HFFc6 (cell line): ENCODE measurements at regions not wholly inside any gene's neighbourhood (a gene's known extent, or its start where the extent isn't known, plus 50 kb on each side); places are given as distances from the start of the nearest gene placed in this dataset.

ENCODE experiments used
- DNase-seq: peaks from one replicate; pipeline ENCODE4 v3.0.0-alpha.2; 2018
- H3K27ac Mint-ChIP-seq: 2 replicates; pipeline ENCODE4 v1.8.0; 2020; ENCODE audit warnings: mild to moderate bottlenecking, mixed read lengths
- H3K27me3 Mint-ChIP-seq: 2 replicates; pipeline ENCODE4 v1.8.0; 2021; ENCODE audit warnings: mild to moderate bottlenecking, moderate library complexity, mixed read lengths; ENCODE audit not compliant: insufficient read depth
- H3K36me3 Mint-ChIP-seq: 2 replicates; pipeline ENCODE4 v1.8.0; 2021; ENCODE audit warnings: low read depth, mixed read lengths
- H3K4me1 Mint-ChIP-seq: 2 replicates; pipeline ENCODE4 v1.8.0; 2020; ENCODE audit warnings: low read depth, mixed read lengths
- H3K4me3 Mint-ChIP-seq: 2 replicates; pipeline ENCODE4 v1.8.0; 2020; ENCODE audit warnings: mild to moderate bottlenecking, moderate library complexity, mixed read lengths
- H3K9me3 Mint-ChIP-seq: 2 replicates; pipeline ENCODE4 v1.8.0; 2020; ENCODE audit warnings: mild to moderate bottlenecking, mixed read lengths
- TF ChIP-seq, protein P1 (sequence below): fragments of 200-600 bp; sonication (generic); IDR thresholded peaks from 2 replicates; pipeline ENCODE4 v1.5.0; 2021; ENCODE audit warnings: antibody characterized with exemption, mild to moderate bottlenecking

DNA sequence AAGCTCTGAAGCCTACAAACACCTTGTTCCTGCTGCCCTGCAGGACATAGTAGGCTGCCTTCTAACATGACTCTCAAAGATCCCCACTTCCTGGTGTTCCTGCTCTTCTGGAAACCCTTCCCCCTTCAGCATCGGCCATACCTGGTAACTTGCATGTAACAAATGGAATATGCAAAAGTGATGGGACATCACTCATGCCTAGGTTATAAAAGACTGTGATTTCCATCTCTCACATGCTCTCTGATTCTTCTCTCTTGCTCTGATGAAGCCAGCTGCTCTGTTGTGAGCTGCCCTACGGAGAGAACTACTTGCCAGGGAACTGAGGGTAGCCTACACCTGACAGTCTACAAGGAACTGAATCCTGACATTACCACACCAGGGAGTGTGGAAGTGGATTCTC, 72.9 kb upstream of the IRX6 start:
- Mint-ChIP-seq H3K4me3 (no peak overlapping the region), H3K27ac (no peak overlapping the region), H3K27me3 (no peaks in the 10 kb centered on the region), H3K9me3 (peaks cover 10% of the 10 kb centered on the region), H3K36me3 (no peaks in the 10 kb centered on the region), H3K4me1 (no peaks in the 10 kb centered on the region)
- TF ChIP-seq, protein P1, sequence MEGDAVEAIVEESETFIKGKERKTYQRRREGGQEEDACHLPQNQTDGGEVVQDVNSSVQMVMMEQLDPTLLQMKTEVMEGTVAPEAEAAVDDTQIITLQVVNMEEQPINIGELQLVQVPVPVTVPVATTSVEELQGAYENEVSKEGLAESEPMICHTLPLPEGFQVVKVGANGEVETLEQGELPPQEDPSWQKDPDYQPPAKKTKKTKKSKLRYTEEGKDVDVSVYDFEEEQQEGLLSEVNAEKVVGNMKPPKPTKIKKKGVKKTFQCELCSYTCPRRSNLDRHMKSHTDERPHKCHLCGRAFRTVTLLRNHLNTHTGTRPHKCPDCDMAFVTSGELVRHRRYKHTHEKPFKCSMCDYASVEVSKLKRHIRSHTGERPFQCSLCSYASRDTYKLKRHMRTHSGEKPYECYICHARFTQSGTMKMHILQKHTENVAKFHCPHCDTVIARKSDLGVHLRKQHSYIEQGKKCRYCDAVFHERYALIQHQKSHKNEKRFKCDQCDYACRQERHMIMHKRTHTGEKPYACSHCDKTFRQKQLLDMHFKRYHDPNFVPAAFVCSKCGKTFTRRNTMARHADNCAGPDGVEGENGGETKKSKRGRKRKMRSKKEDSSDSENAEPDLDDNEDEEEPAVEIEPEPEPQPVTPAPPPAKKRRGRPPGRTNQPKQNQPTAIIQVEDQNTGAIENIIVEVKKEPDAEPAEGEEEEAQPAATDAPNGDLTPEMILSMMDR: no peak
- no peak for DNase-seq

DNA sequence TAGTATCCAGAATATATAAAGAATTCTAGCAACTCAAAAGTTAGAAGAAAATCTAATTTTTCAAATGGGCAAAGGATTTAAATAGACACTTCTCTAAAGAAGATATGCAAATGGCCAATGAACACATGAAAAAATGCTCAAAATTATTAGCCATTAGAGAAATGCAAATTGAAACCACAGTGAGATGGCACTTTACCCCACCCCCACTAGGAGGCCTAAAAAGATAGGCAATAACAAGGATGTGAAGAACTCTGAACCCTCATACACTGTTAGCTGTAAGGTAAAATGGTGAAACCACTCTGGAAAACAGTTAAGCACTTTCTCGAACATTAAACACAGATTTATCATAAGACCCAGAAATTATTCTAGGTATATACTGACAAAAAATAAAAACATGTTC, 71.4 kb upstream of the IRX6 start:
- DNase-seq: no peak
- no peaks in the 10 kb centered on the region for H3K36me3 Mint-ChIP-seq
- H3K27me3 Mint-ChIP-seq: no peaks in the 10 kb centered on the region
- no peaks in the 10 kb centered on the region for H3K4me1 Mint-ChIP-seq
- no peak overlapping the region for H3K27ac Mint-ChIP-seq
- TF ChIP-seq, protein P1: peak; percentile 16; the same call in 1 of the 2 replicates
- H3K4me3 Mint-ChIP-seq: no peak overlapping the region
- H3K9me3 Mint-ChIP-seq: peaks cover 10% of the 10 kb centered on the region

DNA sequence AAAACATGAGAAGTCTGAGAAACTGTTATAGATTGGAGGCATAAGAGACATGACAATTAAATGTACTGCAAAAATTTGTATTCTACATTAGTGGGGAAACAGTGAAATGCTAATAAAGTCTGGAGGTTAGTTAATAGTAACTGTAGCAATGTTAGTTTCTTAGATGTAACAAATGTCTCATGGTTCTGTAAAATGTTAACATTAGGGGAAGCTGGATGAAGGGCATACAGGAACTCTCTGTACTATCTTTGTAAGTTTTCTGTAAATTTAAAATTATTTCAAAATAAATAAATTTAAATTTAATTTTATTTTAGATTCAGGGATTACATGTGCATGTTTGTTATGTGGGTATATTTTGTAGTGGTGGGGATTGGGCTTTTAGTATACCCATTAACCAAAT, 70.0 kb upstream of the IRX6 start:
- TF ChIP-seq, protein P1: no peak
- Mint-ChIP-seq H3K36me3 (no peaks in the 10 kb centered on the region), H3K4me3 (no peak overlapping the region), H3K27ac (no peak overlapping the region), H3K4me1 (no peaks in the 10 kb centered on the region), H3K9me3 (peaks cover 7% of the 10 kb centered on the region), H3K27me3 (no peaks in the 10 kb centered on the region)
- DNase-seq: no peak

DNA sequence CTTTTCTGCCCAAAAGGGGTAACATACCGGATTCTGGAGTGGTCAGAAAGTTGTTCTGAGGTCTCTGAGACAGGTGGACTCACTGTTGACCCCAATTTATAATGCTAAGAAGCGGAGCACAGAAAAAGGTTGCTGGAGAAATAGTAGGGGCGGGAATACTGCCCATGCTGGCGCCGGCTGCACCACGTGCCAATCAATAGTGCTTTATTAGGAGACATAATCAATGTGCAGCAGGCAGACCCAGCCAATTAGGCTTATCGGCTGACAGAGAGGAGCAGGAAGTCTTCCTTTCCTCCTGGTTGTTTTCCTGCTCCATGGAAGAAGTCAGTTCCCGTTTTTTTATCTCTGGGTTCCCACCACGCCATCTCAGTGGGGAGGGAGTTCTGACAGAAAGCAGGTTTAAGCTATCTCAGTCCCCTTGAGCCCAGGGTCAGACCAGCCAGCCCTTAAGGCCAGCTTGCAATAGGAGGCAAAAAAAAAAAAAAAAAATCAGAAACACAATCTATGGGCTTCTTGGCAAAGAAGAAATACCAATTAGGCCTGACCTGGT, 68.2 kb upstream of the IRX6 start:
- Mint-ChIP-seq H3K9me3 (peaks cover 5% of the 10 kb centered on the region; the same call in 1 of the 2 replicates), H3K4me3 (no peak overlapping the region), H3K4me1 (no peaks in the 10 kb centered on the region)

DNA sequence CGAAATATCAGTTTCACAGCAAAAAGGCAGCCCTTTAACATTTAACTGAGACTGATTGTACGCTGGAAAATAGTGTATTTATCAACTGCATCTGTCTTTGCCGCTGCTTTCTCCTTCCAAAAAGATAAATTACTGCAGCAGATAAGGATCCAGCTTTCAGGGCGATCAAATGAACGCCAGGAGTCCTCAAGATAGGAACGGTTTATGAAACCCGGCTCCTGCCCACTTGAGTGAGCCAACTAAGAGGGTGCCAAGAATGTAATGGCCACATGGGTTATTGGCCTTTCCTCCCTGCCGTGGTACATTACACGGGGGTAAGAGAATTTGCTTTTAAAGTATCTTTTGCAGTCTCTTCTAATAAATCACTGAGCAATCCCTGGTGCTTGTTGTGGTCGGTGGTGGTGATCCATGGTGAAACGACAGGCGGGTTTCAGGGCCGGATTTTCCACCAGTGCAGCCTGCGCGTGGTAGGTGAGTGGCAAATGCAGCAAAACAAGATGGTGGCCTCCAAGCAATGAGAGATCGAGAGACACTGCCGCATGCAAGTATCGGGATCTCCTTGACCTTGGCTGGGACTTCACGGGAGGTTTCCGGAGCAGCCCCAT, 67.5 kb upstream of the IRX6 start:
- TF ChIP-seq, protein P1: no peak
- Mint-ChIP-seq H3K4me1 (no peaks in the 10 kb centered on the region), H3K4me3 (no peak overlapping the region), H3K27me3 (no peaks in the 10 kb centered on the region; the same call in 1 of the 2 replicates), H3K27ac (no peak overlapping the region), H3K9me3 (no peaks in the 10 kb centered on the region), H3K36me3 (no peaks in the 10 kb centered on the region)
- DNase-seq: no peak

More for the DNA sequence above, 68.2 kb upstream of the IRX6 start:
- TF ChIP-seq, protein P1: no peak
- no peak for DNase-seq
- no peak overlapping the region for H3K27ac Mint-ChIP-seq
- no peaks in the 10 kb centered on the region; the same call in 1 of the 2 replicates for H3K27me3 Mint-ChIP-seq
- no peaks in the 10 kb centered on the region for H3K36me3 Mint-ChIP-seq
